GM10248 (cell line): ENCODE measurements at regions not wholly inside any gene's neighbourhood (a gene's known extent, or its start where the extent isn't known, plus 50 kb on each side); places are given as distances from the start of the nearest gene placed in this dataset.

Experiments
- CTCF ChIA-PET: fragments of 300-600 bp; sonication (Branson Sonifier 250); formaldehyde crosslinking; extraction: SDS; loops from one replicate; lab custom pipeline; 2021; ENCODE audit warnings: antibody characterized with exemption; lab: Yijun Ruan, JAX
- POLR2A ChIA-PET: fragments of 350-650 bp; sonication (Branson Sonifier 250); formaldehyde crosslinking; extraction: SDS; loops from one replicate; lab custom pipeline; 2020; ENCODE audit warnings: antibody characterized with exemption; lab: Yijun Ruan, JAX
- DNase-seq: peaks from one replicate; pipeline ENCODE4 v3.0.0; 2012; ENCODE audit errors: extremely low spot score
- TF ChIP-seq, protein P1 (sequence below): IDR thresholded peaks from 2 replicates; pipeline ENCODE4 v1.5.1; 2012; ENCODE audit warnings: mild to moderate bottlenecking, low read depth; ENCODE audit errors: extremely low read depth, missing control alignments, control extremely low read depth

DNA sequence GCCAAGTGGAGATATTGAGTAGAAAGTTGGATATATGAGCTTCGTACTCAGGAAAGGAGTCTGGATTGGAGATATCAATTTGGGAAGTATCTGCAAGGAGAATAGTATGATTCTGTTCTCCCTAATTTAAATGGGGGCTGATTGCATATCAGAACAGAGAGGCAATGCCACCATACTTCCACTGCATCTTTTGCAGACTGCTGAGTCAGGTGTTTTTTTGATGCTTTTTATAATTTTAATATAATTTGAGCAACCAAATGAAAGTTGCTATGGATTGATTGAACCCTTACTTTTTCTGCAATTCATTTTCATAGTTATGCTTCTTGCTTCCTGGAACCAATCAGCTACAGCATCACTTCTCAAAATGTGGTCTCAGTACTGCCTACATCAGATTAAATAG, 590.3 kb downstream of the USP25 start:
- no peak for DNase-seq
- CTCF ChIA-PET, result no interaction called here
- TF ChIP-seq, protein P1, sequence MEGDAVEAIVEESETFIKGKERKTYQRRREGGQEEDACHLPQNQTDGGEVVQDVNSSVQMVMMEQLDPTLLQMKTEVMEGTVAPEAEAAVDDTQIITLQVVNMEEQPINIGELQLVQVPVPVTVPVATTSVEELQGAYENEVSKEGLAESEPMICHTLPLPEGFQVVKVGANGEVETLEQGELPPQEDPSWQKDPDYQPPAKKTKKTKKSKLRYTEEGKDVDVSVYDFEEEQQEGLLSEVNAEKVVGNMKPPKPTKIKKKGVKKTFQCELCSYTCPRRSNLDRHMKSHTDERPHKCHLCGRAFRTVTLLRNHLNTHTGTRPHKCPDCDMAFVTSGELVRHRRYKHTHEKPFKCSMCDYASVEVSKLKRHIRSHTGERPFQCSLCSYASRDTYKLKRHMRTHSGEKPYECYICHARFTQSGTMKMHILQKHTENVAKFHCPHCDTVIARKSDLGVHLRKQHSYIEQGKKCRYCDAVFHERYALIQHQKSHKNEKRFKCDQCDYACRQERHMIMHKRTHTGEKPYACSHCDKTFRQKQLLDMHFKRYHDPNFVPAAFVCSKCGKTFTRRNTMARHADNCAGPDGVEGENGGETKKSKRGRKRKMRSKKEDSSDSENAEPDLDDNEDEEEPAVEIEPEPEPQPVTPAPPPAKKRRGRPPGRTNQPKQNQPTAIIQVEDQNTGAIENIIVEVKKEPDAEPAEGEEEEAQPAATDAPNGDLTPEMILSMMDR, result no peak
- POLR2A ChIA-PET, result no interaction called here

- no peak for DNase-seq
- POLR2A ChIA-PET, result no interaction called here
- TF ChIP-seq, protein P1, result no peak
- CTCF ChIA-PET, result interaction anchor here (1.4 kb wide), 1 partner anchor 8 kb away, joined by 4 read pairs; no protein-coding TSS in a partner anchor
Observed at GRCh38 chr21:16322454-16322853, 592.7 kb downstream of the USP25 start.

- DNase-seq, result no peak
- TF ChIP-seq, protein P1, result no peak
- ChIA-PET POLR2A (no interaction called here), CTCF (no interaction called here)
Observed at GRCh38 chr21:16323596-16323995, 593.8 kb downstream of the USP25 start.

DNA sequence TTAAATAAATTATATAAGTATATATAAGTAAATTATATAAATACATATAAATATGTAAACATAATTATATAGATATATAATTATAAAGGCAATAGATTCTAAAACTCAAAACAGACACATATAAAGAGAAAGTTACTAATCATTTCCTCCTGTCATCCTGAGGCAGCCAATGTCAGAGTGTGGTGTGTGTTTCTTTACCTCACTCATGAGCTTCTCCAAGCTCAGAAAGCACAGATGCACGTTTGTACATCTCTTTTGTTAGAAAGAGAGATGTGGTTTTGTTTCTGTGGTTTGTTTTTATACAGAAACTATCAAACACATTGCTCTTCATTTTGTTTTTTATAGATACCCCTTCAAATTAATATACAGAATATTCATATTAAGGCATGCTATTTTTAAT, 594.8 kb downstream of the USP25 start:
- ChIA-PET CTCF (no interaction called here), POLR2A (no interaction called here)
- no peak for DNase-seq
- TF ChIP-seq, protein P1, result no peak

DNA sequence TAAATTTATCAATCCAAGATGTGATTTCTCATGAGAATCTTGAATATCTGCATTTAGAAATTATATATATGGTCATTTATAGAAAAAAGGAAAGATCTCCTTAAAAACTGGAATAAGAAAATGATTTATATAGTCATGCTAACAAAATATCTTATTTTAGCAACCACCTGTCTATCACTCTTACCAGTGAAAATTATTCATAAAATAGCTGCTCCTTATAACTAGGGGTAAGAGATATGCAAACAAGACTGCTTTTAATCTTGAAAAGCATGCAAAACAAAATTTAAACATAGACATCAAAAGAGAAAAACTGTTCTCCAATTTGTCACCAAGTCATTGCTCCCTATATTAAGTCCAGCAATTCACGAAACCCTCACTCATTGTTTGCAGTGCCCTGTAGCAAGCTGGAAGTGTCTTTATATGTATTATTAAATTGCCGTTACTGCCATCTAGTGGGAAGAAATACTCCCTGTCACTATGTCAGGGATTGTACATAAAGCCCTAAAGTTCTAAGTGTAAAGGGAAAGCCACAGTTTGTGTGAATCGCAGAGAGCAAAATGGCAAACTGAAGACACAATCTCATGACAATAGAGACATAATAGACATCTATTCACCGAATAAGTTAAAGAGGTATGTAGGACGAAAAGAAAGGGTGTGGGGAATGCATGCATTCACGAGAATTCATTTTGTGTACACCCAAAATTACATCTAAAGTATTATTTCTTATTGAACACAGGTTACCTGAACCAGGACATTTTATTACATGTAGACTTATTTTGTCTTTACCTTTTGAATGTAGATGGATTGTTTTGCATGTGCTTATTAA, 600.5 kb downstream of the USP25 start:
- TF ChIP-seq, protein P1, result peak; percentile 63
- POLR2A ChIA-PET, result no interaction called here
- CTCF ChIA-PET, result interaction anchor here (0.8 to 3.0 kb wide), 9 partner anchors 9 to 250 kb away, joined by 3 to 26 read pairs (median 5); no protein-coding TSS in a partner anchor
- peak; percentile 6 for DNase-seq

- ChIA-PET POLR2A (no interaction called here), CTCF (interaction anchor here (1.5 to 3.0 kb wide), 5 partner anchors 9 to 248 kb away, joined by 3 to 26 read pairs (median 9); no protein-coding TSS in a partner anchor)
- DNase-seq, result no peak
- TF ChIP-seq, protein P1, result no peak
Observed at GRCh38 chr21:16330908-16331268, 601.1 kb downstream of the USP25 start.
